ENCODE measurements at regions not wholly inside any gene's neighbourhood (a gene's known extent, or its start where the extent isn't known, plus 50 kb on each side); places are given as distances from the start of the nearest gene placed in this dataset.

- H3K27ac ChIP-seq, result no peak overlapping the region
- no peaks in the 10 kb centered on the region for H3K36me3 ChIP-seq
- peaks cover 5% of the 10 kb centered on the region for H3K4me1 Mint-ChIP-seq
- H4K20me1 ChIP-seq (ENCODE audit: low read depth), result no peaks in the 10 kb centered on the region
- H3K27ac Mint-ChIP-seq, result no peak overlapping the region
- no peak overlapping the region for H3K4me3 Mint-ChIP-seq
- peaks cover 8% of the 10 kb centered on the region for H3K27me3 Mint-ChIP-seq (ENCODE audit: insufficient read depth, low read depth)
- TF ChIP-seq EZH2phosphoT487 (IDR thresholded peaks at IDR 0.05) (no peak), CTCF (IDR thresholded peaks at IDR 0.05) (no peak), EZH2 (IDR thresholded peaks at IDR 0.05) (no peak)
- H3K4me2 ChIP-seq, result no peak overlapping the region
- H3K9me3 Mint-ChIP-seq, result no peaks in the 10 kb centered on the region
- H3K79me2 ChIP-seq (ENCODE audit: low read depth), result no peaks in the 10 kb centered on the region
- no peak overlapping the region for H3K4me3 ChIP-seq
- no peaks in the 10 kb centered on the region for H3K9me3 ChIP-seq (ENCODE audit: low read depth)
- no peak overlapping the region for H2AFZ ChIP-seq (replicated peaks)
- H3K36me3 Mint-ChIP-seq, result no peaks in the 10 kb centered on the region
- H3F3A ChIP-seq (ENCODE audit: low read depth), result peaks cover 4% of the 10 kb centered on the region
- no peaks in the 10 kb centered on the region for H3K4me1 ChIP-seq
- no peaks in the 10 kb centered on the region for H3K27me3 ChIP-seq
- DNase-seq (ENCODE audit: low spot score), result no peak
- H3K9ac ChIP-seq, result no peak overlapping the region
Measured at GRCh38 chr3:72050048-72050632, 265.2 kb upstream of the PROK2 start.

- peaks cover 8% of the 10 kb centered on the region for H3F3A ChIP-seq (ENCODE audit: low read depth)
- no peak overlapping the region for H3K9ac ChIP-seq
- Mint-ChIP-seq H3K4me1 (peaks cover 8% of the 10 kb centered on the region), H3K4me3 (no peak overlapping the region), H3K36me3 (no peaks in the 10 kb centered on the region), H3K27ac (no peak overlapping the region), H3K9me3 (no peaks in the 10 kb centered on the region), H3K27me3 (ENCODE audit: insufficient read depth, low read depth) (peaks cover 8% of the 10 kb centered on the region)
- H3K4me3 ChIP-seq, result no peak overlapping the region
- TF ChIP-seq CTCF (IDR thresholded peaks at IDR 0.05) (no peak), EZH2 (IDR thresholded peaks at IDR 0.05) (no peak), EZH2phosphoT487 (IDR thresholded peaks at IDR 0.05) (no peak)
- no peaks in the 10 kb centered on the region for H3K4me1 ChIP-seq
- no peaks in the 10 kb centered on the region for H3K79me2 ChIP-seq (ENCODE audit: low read depth)
- no peaks in the 10 kb centered on the region for H4K20me1 ChIP-seq (ENCODE audit: low read depth)
- no peak overlapping the region for H3K27ac ChIP-seq
- H3K36me3 ChIP-seq, result no peaks in the 10 kb centered on the region
- no peaks in the 10 kb centered on the region for H3K9me3 ChIP-seq (ENCODE audit: low read depth)
- no peaks in the 10 kb centered on the region for H3K27me3 ChIP-seq
- H2AFZ ChIP-seq (replicated peaks), result no peak overlapping the region
- no peak for DNase-seq (ENCODE audit: low spot score)
- H3K4me2 ChIP-seq, result no peak overlapping the region
Measured at GRCh38 chr3:72049300-72049699, 264.4 kb upstream of the PROK2 start.

- Histone ChIP-seq H3K4me3 (no peak overlapping the region), H3K9me3 (ENCODE audit: low read depth) (no peaks in the 10 kb centered on the region), H3K4me1 (no peaks in the 10 kb centered on the region), H3K36me3 (no peaks in the 10 kb centered on the region), H3F3A (ENCODE audit: low read depth) (peaks cover 8% of the 10 kb centered on the region), H4K20me1 (ENCODE audit: low read depth) (no peaks in the 10 kb centered on the region), H2AFZ (replicated peaks) (no peak overlapping the region), H3K9ac (no peak overlapping the region), H3K27ac (no peak overlapping the region), H3K79me2 (ENCODE audit: low read depth) (no peaks in the 10 kb centered on the region), H3K4me2 (no peak overlapping the region), H3K27me3 (no peaks in the 10 kb centered on the region)
- TF ChIP-seq EZH2phosphoT487 (IDR thresholded peaks at IDR 0.05) (no peak), EZH2 (IDR thresholded peaks at IDR 0.05) (no peak), CTCF (IDR thresholded peaks at IDR 0.05) (no peak)
- no peaks in the 10 kb centered on the region for H3K36me3 Mint-ChIP-seq
- no peak overlapping the region for H3K4me3 Mint-ChIP-seq
- DNase-seq (ENCODE audit: low spot score), result no peak
- no peak overlapping the region for H3K27ac Mint-ChIP-seq
- peaks cover 8% of the 10 kb centered on the region for H3K27me3 Mint-ChIP-seq (ENCODE audit: insufficient read depth, low read depth)
- peaks cover 9% of the 10 kb centered on the region for H3K4me1 Mint-ChIP-seq
- H3K9me3 Mint-ChIP-seq, result no peaks in the 10 kb centered on the region
Measured at GRCh38 chr3:72048873-72049272, 263.9 kb upstream of the PROK2 start.
